SU-DHL-6 (cell line): ENCODE measurements at regions not wholly inside any gene's neighbourhood (a gene's known extent, or its start where the extent isn't known, plus 50 kb on each side); places are given as distances from the start of the nearest gene placed in this dataset.

ENCODE experiments used
- EZH2phosphoT487 ChIP-seq: fragments of 200-600 bp; sonication (generic), shearing (Covaris generic); conservative IDR thresholded peaks from 2 replicates; pipeline ENCODE4 v1.6.1; 2018; ENCODE audit warnings: mild to moderate bottlenecking, antibody characterized with exemption, low read length, moderate library complexity, mixed read lengths
- TF ChIP-seq, protein P1 (sequence below): fragments of 200-600 bp; sonication (generic); IDR thresholded peaks from one replicate; pipeline ENCODE4 v1.5.1; 2017; ENCODE audit warnings: antibody characterized with exemption, mild to moderate bottlenecking, low read length, moderate library complexity; ENCODE audit not compliant: insufficient read depth, poor library complexity, severe bottlenecking

DNA sequence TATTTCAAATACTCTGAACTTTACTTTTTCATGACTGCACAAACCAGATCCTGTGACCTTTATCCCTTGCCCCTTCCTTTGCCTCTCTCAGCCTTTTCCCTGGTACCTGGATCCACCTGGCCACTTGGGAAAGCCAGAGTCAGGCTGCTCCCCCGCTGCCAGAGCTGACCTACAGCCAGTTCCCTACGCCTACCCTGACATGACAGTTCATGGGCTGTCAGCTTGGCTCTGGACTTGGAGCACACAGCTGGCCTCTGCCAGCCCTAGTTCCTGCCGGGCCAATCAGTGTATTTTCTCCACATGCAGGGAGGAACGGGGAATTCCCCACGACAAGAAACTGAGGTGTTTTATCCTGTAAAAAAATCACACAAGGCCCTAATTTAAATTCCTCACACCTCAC lies 382.6 kb downstream of the INSC start:
- TF ChIP-seq, protein P1, sequence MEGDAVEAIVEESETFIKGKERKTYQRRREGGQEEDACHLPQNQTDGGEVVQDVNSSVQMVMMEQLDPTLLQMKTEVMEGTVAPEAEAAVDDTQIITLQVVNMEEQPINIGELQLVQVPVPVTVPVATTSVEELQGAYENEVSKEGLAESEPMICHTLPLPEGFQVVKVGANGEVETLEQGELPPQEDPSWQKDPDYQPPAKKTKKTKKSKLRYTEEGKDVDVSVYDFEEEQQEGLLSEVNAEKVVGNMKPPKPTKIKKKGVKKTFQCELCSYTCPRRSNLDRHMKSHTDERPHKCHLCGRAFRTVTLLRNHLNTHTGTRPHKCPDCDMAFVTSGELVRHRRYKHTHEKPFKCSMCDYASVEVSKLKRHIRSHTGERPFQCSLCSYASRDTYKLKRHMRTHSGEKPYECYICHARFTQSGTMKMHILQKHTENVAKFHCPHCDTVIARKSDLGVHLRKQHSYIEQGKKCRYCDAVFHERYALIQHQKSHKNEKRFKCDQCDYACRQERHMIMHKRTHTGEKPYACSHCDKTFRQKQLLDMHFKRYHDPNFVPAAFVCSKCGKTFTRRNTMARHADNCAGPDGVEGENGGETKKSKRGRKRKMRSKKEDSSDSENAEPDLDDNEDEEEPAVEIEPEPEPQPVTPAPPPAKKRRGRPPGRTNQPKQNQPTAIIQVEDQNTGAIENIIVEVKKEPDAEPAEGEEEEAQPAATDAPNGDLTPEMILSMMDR, result no peak
- no peak for TF ChIP-seq EZH2phosphoT487
